Right renal cortex interstitium (tissue), 3 donors: ENCODE measurements at regions not wholly inside any gene's neighbourhood (a gene's known extent, or its start where the extent isn't known, plus 50 kb on each side); places are given as distances from the start of the nearest gene placed in this dataset.
"Not testable (repeated sequence)": the region's sequence is repeated elsewhere in the genome, so short reads cannot be mapped to it uniquely, and the experiment has no call there.

Experiments used
- DNase-seq, 3 donors: peaks; one replicate each; pipeline ENCODE4 v3.0.0-alpha.2; 2013; ENCODE audit warnings: low read depth in 3 of 3, low spot score in 2 of 3

GRCh38 chr6:137545073-137545472 lies 50.9 kb upstream of the OLIG3 start:
- no peak for DNase-seq

- DNase-seq = no peak
Measured at GRCh38 chr6:137547186-137547585, 53.0 kb upstream of the OLIG3 start.

- DNase-seq = no peak
Measured at GRCh38 chr6:137547601-137548000, 53.4 kb upstream of the OLIG3 start.

- no peak for DNase-seq
Measured at GRCh38 chr6:137549106-137549505, 54.9 kb upstream of the OLIG3 start.

GRCh38 chr6:137550535-137550934 lies 56.3 kb upstream of the OLIG3 start:
- no peak for DNase-seq

- DNase-seq = no peak
Measured at GRCh38 chr6:137552146-137552545, 58.0 kb upstream of the OLIG3 start.

- DNase-seq = no peak
Measured at GRCh38 chr6:137552809-137553208, 58.6 kb upstream of the OLIG3 start.

- DNase-seq = not testable (repeated sequence)
Measured at GRCh38 chr6:137559521-137560183, 65.5 kb upstream of the OLIG3 start.

GRCh38 chr6:137560184-137560563 lies 66.0 kb upstream of the OLIG3 start:
- DNase-seq = no peak

GRCh38 chr6:137568067-137568466 lies 73.9 kb upstream of the OLIG3 start:
- no peak for DNase-seq

- no peak for DNase-seq
Measured at GRCh38 chr6:137570393-137570792, 76.2 kb upstream of the OLIG3 start.

- DNase-seq = peak in 1 of 3 donors; percentile 2
Measured at GRCh38 chr6:137571854-137572253, 77.7 kb upstream of the OLIG3 start.

GRCh38 chr6:137573739-137574138 lies 79.5 kb upstream of the OLIG3 start:
- no peak for DNase-seq

- DNase-seq = no peak
Measured at GRCh38 chr6:137579612-137580011, 85.4 kb upstream of the OLIG3 start.

- DNase-seq = no peak
Measured at GRCh38 chr6:137581019-137581707, 87.0 kb upstream of the OLIG3 start.

GRCh38 chr6:137583519-137583918 lies 89.3 kb upstream of the OLIG3 start:
- DNase-seq = not testable (repeated sequence)

- no peak for DNase-seq
Measured at GRCh38 chr6:137588472-137588871, 94.3 kb upstream of the OLIG3 start.

GRCh38 chr6:137589067-137589848 lies 95.1 kb upstream of the OLIG3 start:
- DNase-seq = no peak

GRCh38 chr6:137590684-137591083 lies 96.5 kb upstream of the OLIG3 start:
- DNase-seq = no peak

GRCh38 chr6:137601471-137601870 lies 107.3 kb upstream of the OLIG3 start:
- DNase-seq = no peak

- no peak for DNase-seq
Measured at GRCh38 chr6:137602313-137603197, 108.4 kb upstream of the OLIG3 start.
